ENCODE measurements at regions not wholly inside any gene's neighbourhood (a gene's known extent, or its start where the extent isn't known, plus 50 kb on each side); places are given as distances from the start of the nearest gene placed in this dataset.

GRCh38 chr1:87262688-87263087 lies 66.0 kb upstream of the LMO4 start:
- TF ChIP-seq EZH2 (IDR thresholded peaks at IDR 0.05; ENCODE audit: borderline replicate concordance, low read depth, low read length, poor library complexity, severe bottlenecking) (no peak), CTCF (conservative IDR thresholded peaks at IDR 0.05; ENCODE audit: low read depth, low read length) (no peak)
